ENCODE measurements at regions not wholly inside any gene's neighbourhood (a gene's known extent, or its start where the extent isn't known, plus 50 kb on each side); places are given as distances from the start of the nearest gene placed in this dataset.

DNA sequence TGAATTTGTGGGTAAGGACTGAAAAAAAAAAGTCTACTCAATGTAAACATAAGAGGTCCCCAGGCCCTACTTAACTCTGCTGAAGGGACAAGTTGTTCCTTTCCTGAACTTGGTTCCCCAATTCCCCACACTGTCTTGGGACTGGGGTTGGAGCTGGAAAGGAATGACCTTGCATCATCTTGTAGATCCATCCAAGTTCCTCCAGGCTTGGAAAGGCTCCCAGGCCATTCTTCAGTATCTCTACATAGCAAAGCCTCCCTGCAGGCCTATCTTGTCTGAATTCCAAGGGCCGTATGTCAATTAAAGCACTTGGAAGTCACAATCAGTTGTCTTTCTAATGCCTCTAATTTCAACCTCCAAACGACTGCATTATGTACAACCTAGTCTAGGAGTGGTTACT, 361.2 kb downstream of the TMEM135 start:
- no peak overlapping the region for H3K4me3 ChIP-seq (ENCODE audit: low read depth, low read length)
- DNase-seq (ENCODE audit: low read depth) = no peak
- TF ChIP-seq CTCF (IDR thresholded peaks at IDR 0.05; ENCODE audit: low read depth, low read length, missing control alignments) = no peak

GRCh38 chr11:87397011-87397865, 359.5 kb downstream of the TMEM135 start:
- DNase-seq (ENCODE audit: low read depth) = no peak
- H3K4me3 ChIP-seq (ENCODE audit: low read depth, low read length) = no peak overlapping the region
- TF ChIP-seq CTCF (IDR thresholded peaks at IDR 0.05; ENCODE audit: low read depth, low read length, missing control alignments) = no peak

DNA sequence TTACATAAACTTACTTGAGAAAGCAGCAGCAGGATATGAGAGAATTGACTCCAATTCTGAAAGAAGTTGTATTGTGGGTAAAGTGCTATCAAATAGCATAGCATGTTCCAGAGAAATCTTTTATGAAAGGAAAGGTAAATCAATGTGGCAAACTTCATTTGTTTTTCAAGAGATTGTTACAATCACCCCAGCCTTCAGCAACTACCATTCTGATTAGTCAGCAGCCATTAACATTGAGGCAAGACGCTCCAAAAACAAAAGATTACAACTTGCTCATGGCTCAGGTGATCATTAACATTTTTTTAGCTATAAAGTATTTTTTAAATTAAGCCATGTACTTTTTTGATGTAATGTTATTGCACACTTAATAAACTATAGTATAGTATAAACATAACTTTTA, 357.2 kb downstream of the TMEM135 start:
- DNase-seq (ENCODE audit: low read depth) = no peak
- no peak overlapping the region for H3K4me3 ChIP-seq (ENCODE audit: low read depth, low read length)
- TF ChIP-seq CTCF (IDR thresholded peaks at IDR 0.05; ENCODE audit: low read depth, low read length, missing control alignments) = no peak

- DNase-seq (ENCODE audit: low read depth) = no peak
- no peak for TF ChIP-seq CTCF (IDR thresholded peaks at IDR 0.05; ENCODE audit: low read depth, low read length, missing control alignments)
- H3K4me3 ChIP-seq (ENCODE audit: low read depth, low read length) = no peak overlapping the region
Observed at GRCh38 chr11:87392665-87393064, 354.9 kb downstream of the TMEM135 start.

GRCh38 chr11:87391496-87391895, 353.8 kb downstream of the TMEM135 start:
- DNase-seq (ENCODE audit: low read depth) = no peak
- TF ChIP-seq CTCF (IDR thresholded peaks at IDR 0.05; ENCODE audit: low read depth, low read length, missing control alignments) = no peak
- H3K4me3 ChIP-seq (ENCODE audit: low read depth, low read length) = no peak overlapping the region

DNA sequence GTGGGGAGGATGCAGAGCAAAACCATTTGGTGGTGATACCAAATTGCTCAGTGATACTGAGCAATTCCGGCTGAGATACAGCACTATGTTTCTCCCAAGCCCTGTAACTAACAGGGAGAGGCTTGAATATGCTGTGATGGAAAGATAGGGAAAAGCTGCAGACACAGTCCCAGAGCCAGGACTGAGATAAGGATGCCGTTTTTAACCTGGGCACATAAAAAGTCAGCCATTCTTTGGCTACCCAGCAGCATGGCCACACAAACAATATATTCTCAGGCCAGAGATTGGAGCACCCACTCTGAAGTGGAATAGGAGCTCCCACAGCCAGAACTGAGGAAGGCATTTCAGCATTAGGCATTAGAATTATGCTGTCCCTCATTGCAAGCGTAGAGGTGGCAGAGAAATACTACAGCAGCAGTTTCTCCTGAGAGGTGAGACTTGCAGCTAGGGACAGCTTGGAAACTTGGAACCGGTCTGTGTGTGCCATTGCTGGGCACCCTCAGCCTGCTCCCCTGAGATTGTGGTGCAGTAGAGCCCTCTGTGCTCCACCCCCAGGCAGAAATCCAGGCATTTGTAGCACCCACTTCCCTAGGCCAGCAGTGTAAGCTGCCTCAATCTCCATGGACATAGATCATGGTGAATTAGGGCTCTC, 346.5 kb downstream of the TMEM135 start:
- TF ChIP-seq CTCF (IDR thresholded peaks at IDR 0.05; ENCODE audit: low read depth, low read length, missing control alignments) = no peak
- no peak for DNase-seq (ENCODE audit: low read depth)

More for the DNA sequence above, 346.5 kb downstream of the TMEM135 start:
- no peak overlapping the region for H3K4me3 ChIP-seq (ENCODE audit: low read depth, low read length)
